ENCODE measurements at regions not wholly inside any gene's neighbourhood (a gene's known extent, or its start where the extent isn't known, plus 50 kb on each side); places are given as distances from the start of the nearest gene placed in this dataset.

GRCh38 chr15:70259640-70260508, 162.2 kb upstream of the TLE3 start:
- Histone ChIP-seq H3K4me1 (peaks cover 27 to 42% (median 39%) of the 10 kb centered on the region in 4 donors), H3K27ac (replicated peaks in 1 of 4) (no peak overlapping the region), H3K9me3 (no peaks in the 10 kb centered on the region), H3K4me3 (no peak overlapping the region), H3K27me3 (no peaks in the 10 kb centered on the region), H3K36me3 (no peaks in the 10 kb centered on the region)
- TF ChIP-seq CTCF (IDR thresholded peaks at IDR 0.05) (no peak), POLR2A (IDR thresholded peaks at IDR 0.05; ENCODE audit: low read depth) (no peak), EP300 (IDR thresholded peaks at IDR 0.05) (no peak), POLR2AphosphoS5 (IDR thresholded peaks at IDR 0.05) (no peak)
- intact Hi-C loops (cut with DNase I), result no loop called here
- 88% methylated on average over 7 of the region's 9 CpGs for WGBS
- DNase-seq (ENCODE audit: extremely low spot score), result no peak

GRCh38 chr15:70259028-70259424, 161.3 kb upstream of the TLE3 start:
- peak; percentile 94 for DNase-seq (ENCODE audit: extremely low spot score)
- no peak overlapping the region for H3K4me3 ChIP-seq
- no peaks in the 10 kb centered on the region for H3K36me3 ChIP-seq
- no peak for TF ChIP-seq EP300 (IDR thresholded peaks at IDR 0.05)
- no peak for TF ChIP-seq POLR2A (IDR thresholded peaks at IDR 0.05; ENCODE audit: low read depth)
- no peak for TF ChIP-seq POLR2AphosphoS5 (IDR thresholded peaks at IDR 0.05)
- TF ChIP-seq CTCF (IDR thresholded peaks at IDR 0.05), result no peak
- H3K27me3 ChIP-seq, result no peaks in the 10 kb centered on the region
- WGBS, result 41% methylated on average over 9 of the region's 11 CpGs
- no peaks in the 10 kb centered on the region for H3K9me3 ChIP-seq
- H3K4me1 ChIP-seq, result peaks cover 19 to 34% (median 31%) of the 10 kb centered on the region in 4 donors
- no peak overlapping the region for H3K27ac ChIP-seq (replicated peaks in 1 of 4)
- intact Hi-C loops (cut with DNase I), result no loop called here

- no peak for DNase-seq (ENCODE audit: extremely low spot score)
- Histone ChIP-seq H3K9me3 (no peaks in the 10 kb centered on the region), H3K27ac (replicated peaks in 1 of 4) (no peak overlapping the region), H3K4me3 (no peak overlapping the region), H3K4me1 (peaks cover 13 to 29% (median 25%) of the 10 kb centered on the region in 4 donors), H3K27me3 (no peaks in the 10 kb centered on the region), H3K36me3 (no peaks in the 10 kb centered on the region)
- 74% methylated on average over 10 of the region's 17 CpGs for WGBS
- TF ChIP-seq CTCF (IDR thresholded peaks at IDR 0.05) (no peak), POLR2AphosphoS5 (IDR thresholded peaks at IDR 0.05) (no peak), EP300 (IDR thresholded peaks at IDR 0.05) (no peak), POLR2A (IDR thresholded peaks at IDR 0.05; ENCODE audit: low read depth) (no peak)
- intact Hi-C loops (cut with DNase I), result no loop called here
Measured at GRCh38 chr15:70258369-70259027, 160.8 kb upstream of the TLE3 start.

GRCh38 chr15:70257573-70258248, 160.0 kb upstream of the TLE3 start:
- intact Hi-C loops (cut with DNase I), result no loop called here

More at GRCh38 chr15:70257573-70258248, 160.0 kb upstream of the TLE3 start:
- Histone ChIP-seq H3K9me3 (no peaks in the 10 kb centered on the region), H3K4me1 (peaks cover 5 to 21% (median 18%) of the 10 kb centered on the region in 4 donors), H3K36me3 (no peaks in the 10 kb centered on the region), H3K27me3 (no peaks in the 10 kb centered on the region), H3K27ac (replicated peaks in 1 of 4) (no peak overlapping the region), H3K4me3 (no peak overlapping the region)
- WGBS, result 70% methylated on average over 4 of the region's 8 CpGs
- DNase-seq (ENCODE audit: extremely low spot score), result no peak
- no peak for TF ChIP-seq EP300 (IDR thresholded peaks at IDR 0.05)
- no peak for TF ChIP-seq POLR2A (IDR thresholded peaks at IDR 0.05; ENCODE audit: low read depth)
- TF ChIP-seq CTCF (IDR thresholded peaks at IDR 0.05), result no peak
- TF ChIP-seq POLR2AphosphoS5 (IDR thresholded peaks at IDR 0.05), result no peak
